SK-N-SH treated with all-trans-retinoic acid at 6 μM for 48 hours (cell line): ENCODE measurements at regions not wholly inside any gene's neighbourhood (a gene's known extent, or its start where the extent isn't known, plus 50 kb on each side); places are given as distances from the start of the nearest gene placed in this dataset.

Experiments
- ARNTL ChIP-seq: fragments of 450-650 bp; formaldehyde crosslinking; IDR thresholded peaks from 2 replicates; pipeline ENCODE4 v1.5.0; 2020; ENCODE audit warnings: low read depth, mild to moderate bottlenecking, moderate library complexity, borderline replicate concordance
- BACH2 ChIP-seq: fragments of 250-450 bp; sonication (Bioruptor Pico); IDR thresholded peaks from 2 replicates; pipeline ENCODE4 v1.9.0; 2021; ENCODE audit warnings: mild to moderate bottlenecking, borderline replicate concordance
- CSDC2 ChIP-seq: fragments of 250-450 bp; sonication (Bioruptor Pico); IDR thresholded peaks from 2 replicates; pipeline ENCODE4 v1.5.0; 2020; ENCODE audit warnings: mild to moderate bottlenecking, moderate library complexity
- ESRRG ChIP-seq: fragments of 250-450 bp; sonication (Bioruptor Pico); IDR thresholded peaks from 2 replicates; pipeline ENCODE4 v1.6.1; 2021; ENCODE audit warnings: mild to moderate bottlenecking
- ISL1 ChIP-seq: fragments of 250-450 bp; sonication (Bioruptor Pico); IDR thresholded peaks from 2 replicates; pipeline ENCODE4 v2.1.2; 2022; ENCODE audit warnings: mild to moderate bottlenecking, moderate library complexity
- TCF4 ChIP-seq: fragments of 250-450 bp; sonication (Bioruptor Pico); IDR thresholded peaks from 2 replicates; pipeline ENCODE4 v1.8.0; 2021; ENCODE audit warnings: mild to moderate bottlenecking, moderate library complexity, borderline replicate concordance
- ZC3H10 ChIP-seq: fragments of 250-450 bp; sonication (Bioruptor Pico); IDR thresholded peaks from 2 replicates; pipeline ENCODE4 v1.5.1; 2021; ENCODE audit warnings: mild to moderate bottlenecking, moderate library complexity
- ZFP30 ChIP-seq: fragments of 450-650 bp; formaldehyde crosslinking; IDR thresholded peaks from 2 replicates; pipeline ENCODE4 v1.5.0; 2022; ENCODE audit warnings: mild to moderate bottlenecking, moderate library complexity

DNA sequence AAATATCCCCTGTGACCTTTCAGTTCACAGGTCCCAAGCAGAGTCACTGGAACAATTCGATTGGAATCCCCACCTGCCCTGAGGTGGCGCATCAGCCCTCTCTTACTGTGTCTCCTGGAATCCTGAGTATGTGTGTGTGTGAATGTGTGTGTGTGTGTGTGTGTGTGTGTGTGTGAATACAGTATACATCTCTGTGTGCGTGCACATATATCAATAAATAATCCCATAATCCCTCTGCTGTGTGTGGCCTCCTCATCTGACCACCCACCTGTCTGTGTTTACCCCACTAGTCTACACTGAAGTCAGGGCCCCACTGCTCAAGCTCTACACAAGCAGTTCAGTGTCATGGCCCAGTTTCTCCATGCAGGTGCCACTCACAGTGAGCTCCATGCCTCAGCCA is 187.4 kb downstream of the ERCC6L2 start:
- no peak for TF ChIP-seq CSDC2 (CRISPR knock-in tag)
- TF ChIP-seq ESRRG (CRISPR knock-in tag): no peak
- no peak for TF ChIP-seq ARNTL (CRISPR knock-in tag)
- TF ChIP-seq ZC3H10 (CRISPR knock-in tag): no peak
- TF ChIP-seq BACH2 (CRISPR knock-in tag): no peak
- TF ChIP-seq ZFP30 (CRISPR knock-in tag): no peak
- no peak for TF ChIP-seq TCF4 (CRISPR knock-in tag)
- TF ChIP-seq ISL1 (CRISPR knock-in tag): no peak
